ENCODE measurements at regions not wholly inside any gene's neighbourhood (a gene's known extent, or its start where the extent isn't known, plus 50 kb on each side); places are given as distances from the start of the nearest gene placed in this dataset.

DNA sequence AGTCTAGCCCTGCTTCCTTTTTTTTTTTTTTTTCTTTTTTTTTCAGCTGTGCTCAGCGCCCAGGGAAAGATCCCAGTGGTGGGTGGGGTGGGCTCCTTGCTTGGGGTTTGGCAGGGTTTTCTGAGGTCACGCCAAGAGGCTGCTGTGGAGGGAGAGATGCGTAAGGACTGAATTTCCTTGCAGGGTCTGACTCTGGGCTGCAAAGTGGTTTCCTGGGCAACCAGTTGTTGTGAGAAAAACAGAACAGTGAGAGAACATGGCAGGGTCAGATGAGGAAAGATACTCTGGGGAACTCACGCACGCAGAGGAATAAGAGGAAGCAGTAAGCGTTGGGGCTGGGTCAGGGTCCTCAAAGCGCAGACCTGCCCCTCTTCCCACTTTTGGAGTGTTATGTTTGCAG is 119.5 kb downstream of the IRF8 start:
- DNase-seq (ENCODE audit: low read depth): no peak

DNA sequence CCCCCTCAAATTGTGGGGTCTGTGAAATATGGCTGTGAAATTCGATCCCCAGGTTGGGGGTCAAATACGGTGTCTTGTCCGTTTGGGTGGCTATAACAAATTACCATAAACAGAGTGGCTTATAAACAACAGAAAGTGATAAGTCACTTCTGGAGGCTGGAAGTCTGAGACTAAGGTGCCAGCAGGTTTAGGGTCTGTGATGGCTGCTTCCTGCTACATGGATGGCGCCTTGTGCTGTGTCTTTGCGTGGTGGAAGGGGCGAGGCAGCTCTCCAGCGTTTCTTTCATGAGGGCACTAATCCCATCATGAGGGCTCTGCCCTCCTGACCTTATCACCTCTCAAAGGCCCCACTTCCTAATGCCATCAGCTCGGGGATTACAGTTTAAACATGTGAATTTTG is 120.0 kb downstream of the IRF8 start:
- no peak for DNase-seq (ENCODE audit: low read depth)

DNA sequence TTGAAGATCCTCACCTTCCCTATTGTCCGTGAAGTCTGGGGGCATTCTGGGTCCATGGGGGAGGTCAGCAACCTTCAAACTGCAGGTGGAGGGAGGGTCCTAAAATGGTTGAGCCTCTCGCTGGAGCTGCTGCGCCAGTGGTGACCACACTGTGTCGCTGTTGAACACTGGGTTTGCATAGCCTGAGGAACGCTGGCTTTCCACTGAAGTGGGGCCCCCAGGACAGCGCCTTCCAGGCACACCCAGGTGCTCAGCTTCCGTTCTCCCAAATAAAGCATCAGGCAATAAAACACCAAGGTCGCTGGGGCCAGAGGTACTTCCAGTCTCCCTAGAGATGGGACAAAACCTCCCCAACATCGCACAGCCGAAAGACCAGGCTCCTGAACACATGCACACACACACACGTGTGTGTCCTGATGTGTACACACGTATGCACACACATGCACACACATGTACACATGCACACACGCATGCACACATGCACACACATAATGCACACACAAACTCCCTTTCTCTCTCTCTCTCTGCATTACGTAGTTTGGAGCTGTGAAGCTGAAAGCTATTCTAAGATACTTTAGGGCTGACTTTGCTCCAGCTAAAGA is 120.6 kb downstream of the IRF8 start:
- DNase-seq (ENCODE audit: low read depth): no peak

DNA sequence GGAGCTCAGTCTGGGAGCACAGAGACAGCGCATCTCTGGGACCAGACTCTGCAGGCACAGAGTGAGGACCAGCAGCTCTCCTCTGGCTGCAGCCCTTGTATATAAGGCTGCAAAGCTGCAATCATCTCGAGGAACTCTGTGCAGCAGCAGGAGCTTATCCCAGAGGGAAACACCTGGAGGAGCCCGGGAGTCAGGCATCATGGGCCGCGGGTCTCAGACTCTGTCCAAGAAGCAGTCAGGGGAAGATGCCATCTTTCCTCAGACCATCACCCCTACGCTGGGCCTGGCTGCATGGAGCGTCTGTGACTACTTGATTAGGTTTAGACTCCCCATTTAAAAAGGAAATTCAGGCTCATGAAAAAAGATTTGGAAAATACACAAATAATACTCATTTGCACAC is 122.0 kb downstream of the IRF8 start:
- DNase-seq (ENCODE audit: low read depth): no peak

DNA sequence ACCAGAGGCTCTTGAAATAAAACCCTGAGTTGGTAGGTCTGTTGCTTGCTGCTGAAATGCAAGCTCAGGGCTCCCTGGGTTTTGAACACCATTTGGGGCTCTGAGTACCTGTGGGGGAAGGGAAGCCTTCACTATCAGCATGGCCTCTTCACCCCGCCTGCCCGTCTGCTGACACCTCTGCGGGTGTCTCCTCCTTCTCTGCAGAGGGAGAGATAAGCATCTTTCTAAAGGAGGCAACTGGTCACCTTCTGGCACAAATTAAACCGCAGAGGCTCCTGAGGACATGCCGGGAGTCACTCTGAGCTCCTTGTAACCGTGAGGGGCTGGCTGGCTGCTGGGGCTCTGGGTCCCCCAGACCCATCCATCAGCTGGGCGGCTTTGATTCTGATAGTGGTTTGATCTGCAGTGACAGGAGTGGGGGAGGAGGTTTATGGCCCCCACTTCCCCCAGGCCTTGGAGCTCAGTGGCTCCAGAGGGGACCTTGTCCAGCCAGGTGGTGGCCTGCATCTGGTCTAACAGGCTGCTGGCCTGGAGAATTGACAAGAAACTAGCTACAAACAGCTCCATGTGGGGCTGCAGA is 123.5 kb downstream of the IRF8 start:
- no peak for DNase-seq (ENCODE audit: low read depth)

DNA sequence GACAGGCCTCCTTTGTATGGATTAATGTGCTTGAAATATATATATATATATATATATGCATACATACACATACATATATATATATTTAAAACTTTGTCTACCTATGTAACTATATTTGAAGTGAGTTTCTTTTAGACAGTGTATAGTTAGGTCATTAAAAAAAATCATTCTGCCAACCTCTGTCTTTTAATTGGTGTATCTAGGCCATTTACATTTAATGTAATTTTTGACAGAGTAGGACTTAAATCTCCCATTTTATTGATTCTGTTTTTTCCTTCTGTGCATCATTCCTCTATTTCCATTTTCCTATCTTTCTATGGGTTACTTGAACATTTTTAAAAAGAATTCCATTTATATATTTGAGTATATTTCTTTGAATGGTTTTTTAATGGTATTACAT is 125.2 kb downstream of the IRF8 start:
- no peak for DNase-seq (ENCODE audit: low read depth)

DNA sequence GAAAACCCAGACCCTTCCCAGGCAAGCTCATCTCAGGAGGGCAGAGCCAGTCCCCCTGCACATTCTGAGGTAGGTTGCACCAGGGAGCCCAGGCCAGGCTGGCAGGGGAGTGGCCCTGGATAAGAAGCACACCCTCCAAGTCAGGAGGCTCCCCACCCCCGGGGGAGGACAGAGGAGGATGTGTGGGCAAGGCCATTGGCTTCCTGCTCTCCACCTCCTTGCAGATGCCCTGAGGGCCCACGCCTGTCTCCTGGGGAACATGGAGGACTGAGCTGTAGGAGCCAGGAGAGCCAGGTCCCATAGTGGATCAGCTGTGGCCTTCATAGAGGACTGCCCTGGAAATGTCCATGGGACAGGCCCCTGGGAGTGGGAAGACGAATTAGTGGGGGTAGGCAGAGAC is 126.7 kb downstream of the IRF8 start:
- no peak for DNase-seq (ENCODE audit: low read depth)

DNA sequence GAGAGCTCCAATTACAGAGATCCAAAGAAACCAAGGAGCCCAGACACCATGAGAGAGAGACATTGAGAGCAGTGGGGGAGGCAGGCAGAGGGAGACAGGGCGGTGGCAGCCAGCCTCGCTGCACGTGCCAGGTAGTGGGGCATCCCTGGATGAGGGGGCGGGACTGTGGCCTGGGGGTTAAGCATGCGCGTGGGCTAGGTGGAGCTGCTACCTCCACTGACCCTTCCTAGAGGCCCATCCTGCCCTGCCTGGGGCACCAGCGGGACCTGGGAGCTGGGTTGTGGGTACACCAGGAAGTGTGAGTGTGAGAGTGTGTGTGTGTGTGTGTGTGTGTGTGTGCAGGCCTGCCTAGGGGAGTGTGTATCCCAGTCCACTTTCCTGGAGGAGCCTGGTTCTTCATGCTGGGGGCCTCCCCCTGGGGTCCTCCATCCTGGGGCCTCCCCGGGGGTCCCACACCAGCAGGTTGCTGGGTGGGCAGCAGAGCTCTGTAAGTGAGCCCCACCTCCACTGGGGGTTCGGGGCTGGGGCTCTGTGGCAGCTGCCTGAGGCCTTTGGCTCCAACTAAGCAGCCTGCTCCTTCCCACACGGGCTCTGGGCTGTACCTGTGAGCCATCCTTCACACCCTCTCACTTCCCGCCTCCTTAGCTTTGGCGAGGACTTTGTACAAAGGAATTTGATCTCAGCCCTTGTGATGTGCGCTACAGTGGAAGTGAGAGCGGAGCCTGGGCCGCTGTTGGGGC is 127.4 kb downstream of the IRF8 start:
- DNase-seq (ENCODE audit: low read depth): no peak

DNA sequence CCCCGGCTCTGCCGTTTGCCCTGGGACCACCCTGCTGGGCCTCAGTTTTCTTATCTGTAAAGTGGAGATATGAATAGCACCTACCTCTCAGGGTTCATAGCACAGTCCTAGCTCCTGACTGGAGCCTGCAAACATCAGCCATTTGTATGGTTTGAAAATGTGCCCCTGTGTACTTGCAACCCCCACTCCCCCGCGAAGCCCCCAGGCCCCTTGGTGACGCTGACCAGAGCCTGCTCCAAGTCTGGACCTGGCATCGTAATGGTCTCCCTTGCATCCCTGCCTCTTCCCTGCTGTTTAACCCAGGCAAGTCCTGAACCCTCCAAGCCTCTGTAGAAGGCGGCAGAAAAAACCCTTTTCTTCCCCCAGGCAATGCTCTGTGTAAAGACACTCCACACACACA is 128.0 kb downstream of the IRF8 start:
- DNase-seq (ENCODE audit: low read depth): no peak

DNA sequence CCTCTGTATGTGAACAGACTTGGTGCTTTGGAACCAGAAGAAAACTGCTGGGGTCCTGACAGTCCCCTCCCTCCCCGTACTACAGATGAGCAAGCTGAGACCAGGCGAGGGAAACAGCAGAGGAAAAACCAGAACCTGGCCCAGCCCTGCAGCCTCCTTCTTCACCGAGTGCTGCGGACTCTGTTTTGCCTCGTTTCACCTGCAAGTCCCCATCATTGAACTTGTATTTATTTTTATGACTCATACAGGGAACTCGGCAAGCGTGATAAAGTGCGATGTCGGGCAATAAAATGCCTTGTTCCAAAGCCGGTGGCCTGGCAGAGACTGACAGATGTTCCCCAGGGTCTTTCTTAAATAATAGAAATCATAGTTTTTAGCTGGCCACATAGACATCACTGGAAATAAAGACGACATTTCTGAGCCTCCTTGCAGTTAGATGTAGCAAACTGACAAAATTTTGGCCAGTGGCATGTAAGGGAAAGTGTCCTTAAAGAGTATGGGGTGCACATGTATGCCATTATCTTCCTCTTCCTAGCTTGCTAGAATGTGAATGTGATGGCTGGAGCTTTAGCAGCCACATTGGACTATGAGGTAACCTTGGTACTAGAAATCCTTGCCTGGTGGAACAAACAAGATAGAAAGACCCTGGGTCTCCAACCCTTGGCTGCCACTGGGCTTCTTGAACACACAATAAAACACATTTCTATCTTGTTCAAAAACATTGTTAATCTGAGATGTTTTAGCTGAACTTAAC is 128.6 kb downstream of the IRF8 start:
- no peak for DNase-seq (ENCODE audit: low read depth)

DNA sequence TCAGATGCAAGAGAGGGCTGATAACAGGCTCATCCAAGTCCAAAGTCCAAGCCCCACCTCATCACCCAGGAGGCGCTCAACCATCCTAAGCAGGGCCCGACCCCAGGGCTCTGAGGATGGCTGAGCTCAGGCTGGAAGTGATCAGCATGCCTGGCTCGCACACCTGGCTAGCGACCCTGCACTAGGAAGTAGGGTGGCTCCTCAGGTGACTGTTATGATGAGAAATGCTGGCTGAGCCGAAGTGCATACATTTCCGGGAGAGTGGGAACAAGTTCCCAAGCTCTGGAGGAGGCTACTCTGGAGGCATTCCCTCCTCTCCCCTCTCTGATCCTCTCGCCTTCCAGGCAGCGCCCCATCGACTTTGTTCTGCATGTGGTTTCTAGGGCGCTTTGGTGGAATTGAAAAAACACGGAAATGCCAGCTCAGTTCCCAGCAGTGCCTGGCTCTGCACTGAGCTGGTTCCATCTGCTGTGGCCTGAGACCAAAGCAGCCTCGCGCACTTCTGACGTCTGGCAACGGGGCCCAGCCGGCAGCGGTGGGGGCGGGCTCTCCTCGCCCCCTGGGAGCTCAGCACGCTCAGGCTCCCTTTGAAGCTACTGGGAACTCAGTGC is 130.3 kb downstream of the IRF8 start:
- DNase-seq (ENCODE audit: low read depth): no peak

DNA sequence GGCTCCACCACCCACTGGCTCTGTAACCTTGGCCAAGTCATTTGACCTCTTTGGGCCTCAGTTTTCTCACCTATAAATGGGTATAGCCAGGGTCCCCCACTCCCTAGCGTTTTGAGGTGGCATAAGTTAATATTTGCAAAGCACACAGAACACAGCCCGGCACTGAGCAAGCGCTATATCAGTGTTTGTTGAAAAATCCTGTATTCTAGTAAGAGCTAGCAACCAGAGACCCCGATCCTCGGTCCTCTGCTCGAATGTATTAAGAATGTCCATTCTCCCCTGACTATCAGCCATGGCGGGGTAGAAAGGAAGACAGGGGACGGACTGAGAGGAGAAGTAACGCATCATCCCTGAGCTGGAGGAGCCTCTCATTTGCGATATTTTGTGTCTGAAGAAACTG is 131.2 kb downstream of the IRF8 start:
- no peak for DNase-seq (ENCODE audit: low read depth)

DNA sequence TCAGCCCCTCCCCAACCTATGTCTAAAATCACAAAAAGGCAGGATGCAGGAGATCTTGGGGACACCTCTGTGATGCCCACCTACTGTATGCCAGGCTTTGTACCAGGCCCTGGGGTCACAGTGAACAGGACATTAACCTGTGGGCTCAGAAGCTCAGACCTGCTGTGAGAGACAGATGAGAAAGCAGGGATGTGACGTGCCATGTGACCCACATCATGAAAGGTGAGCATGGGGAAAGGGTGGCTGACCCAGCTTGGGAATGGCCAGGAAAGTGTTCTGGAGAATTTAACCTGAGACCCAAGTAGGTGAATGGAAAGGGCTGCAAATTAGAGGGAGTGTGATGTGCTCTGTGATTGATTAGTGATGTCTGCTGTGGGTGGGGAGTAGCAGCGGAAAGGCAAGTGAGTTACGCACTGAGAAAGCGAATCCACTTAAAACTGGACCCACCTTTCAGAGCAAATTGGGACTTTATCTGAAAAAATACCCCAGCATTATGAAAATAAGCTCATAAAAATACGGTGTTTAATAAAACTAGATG is 132.2 kb downstream of the IRF8 start:
- DNase-seq (ENCODE audit: low read depth): no peak

DNA sequence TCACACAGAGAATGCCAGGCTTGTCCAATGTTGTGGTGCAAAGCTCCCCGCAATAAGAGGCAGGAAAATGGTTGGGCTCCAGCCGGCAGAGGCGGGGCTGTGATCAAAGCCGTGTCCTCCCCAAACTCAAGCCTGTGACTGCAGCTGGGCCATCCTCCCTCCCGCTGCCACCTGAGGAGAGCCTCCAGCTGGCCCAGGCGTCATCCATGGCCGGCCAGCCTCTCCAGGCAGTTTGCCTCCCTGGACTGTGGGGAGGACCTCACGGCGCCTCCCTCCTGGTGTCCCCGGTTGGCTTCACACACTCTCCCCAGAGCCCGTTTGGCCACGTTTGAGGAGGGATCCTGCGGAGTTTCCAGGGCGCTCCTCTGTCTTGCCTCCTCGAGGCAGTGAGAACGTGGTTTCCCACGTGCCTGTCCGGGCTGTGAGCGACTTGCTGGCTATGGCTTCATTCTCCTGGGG is 134.1 kb downstream of the IRF8 start:
- no peak for DNase-seq (ENCODE audit: low read depth)

DNA sequence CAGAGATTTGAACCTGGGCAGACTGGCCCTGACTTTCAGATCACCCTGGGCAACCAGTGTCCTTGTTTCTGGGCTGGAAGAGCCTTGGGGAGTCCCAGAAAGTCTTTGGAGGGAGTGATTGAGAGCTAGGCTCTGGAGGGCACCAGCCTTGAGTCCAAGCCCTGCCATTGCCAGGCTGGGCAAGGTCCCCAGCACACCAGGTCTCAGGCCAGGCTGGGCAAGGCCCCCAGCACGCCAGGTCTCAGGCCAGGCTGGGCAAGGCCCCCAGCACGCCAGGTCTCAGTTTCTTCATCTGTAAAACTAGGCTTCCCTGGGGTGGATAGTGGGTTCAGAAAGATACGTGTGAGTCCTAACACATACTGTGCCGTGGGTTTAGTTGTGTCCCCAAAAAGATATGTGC is 135.0 kb downstream of the IRF8 start:
- DNase-seq (ENCODE audit: low read depth): no peak

DNA sequence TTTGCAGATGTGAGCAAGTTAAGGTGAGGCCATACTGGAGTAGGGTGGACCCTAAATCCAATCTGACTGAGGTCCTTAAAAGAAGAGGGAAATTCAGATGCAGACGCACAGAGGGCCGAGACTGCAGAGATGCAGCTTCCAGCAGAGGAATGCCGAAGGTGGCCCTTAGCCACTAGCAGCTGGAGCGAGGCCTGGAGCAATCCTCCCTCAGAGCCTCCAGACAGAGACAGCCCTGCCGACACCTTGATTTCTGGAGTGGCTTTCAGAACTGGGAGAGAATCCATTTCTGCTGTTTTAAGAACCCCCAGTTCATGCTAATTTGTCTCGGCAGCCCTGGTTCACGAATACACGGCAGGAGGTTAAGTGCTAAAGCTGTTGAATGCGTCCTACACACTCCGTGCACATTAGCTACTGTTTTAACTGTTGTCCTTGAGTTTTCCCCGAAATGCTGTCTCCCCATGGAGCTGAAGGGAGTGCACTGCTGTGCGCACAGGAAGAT is 135.5 kb downstream of the IRF8 start:
- DNase-seq (ENCODE audit: low read depth): no peak

DNA sequence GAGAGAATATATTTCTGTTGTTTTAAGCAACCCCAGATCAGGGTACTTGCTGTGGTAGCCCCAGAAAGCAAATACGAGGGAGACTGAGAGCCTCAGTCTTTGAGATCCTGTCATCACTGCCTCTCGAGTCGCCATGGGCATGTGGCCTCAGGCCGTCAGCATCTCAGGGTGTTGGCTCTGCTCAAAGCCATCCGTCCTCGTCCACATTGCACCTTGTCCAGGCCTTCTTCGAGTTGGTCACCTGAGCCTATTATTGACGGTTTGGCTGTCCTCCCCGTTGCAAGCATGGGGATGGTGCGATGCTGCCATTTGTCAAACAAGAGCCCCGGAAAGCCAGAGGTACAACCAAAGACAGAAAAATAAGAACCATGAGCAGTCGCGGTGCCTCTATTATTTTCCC is 136.9 kb downstream of the IRF8 start:
- no peak for DNase-seq (ENCODE audit: low read depth)

DNA sequence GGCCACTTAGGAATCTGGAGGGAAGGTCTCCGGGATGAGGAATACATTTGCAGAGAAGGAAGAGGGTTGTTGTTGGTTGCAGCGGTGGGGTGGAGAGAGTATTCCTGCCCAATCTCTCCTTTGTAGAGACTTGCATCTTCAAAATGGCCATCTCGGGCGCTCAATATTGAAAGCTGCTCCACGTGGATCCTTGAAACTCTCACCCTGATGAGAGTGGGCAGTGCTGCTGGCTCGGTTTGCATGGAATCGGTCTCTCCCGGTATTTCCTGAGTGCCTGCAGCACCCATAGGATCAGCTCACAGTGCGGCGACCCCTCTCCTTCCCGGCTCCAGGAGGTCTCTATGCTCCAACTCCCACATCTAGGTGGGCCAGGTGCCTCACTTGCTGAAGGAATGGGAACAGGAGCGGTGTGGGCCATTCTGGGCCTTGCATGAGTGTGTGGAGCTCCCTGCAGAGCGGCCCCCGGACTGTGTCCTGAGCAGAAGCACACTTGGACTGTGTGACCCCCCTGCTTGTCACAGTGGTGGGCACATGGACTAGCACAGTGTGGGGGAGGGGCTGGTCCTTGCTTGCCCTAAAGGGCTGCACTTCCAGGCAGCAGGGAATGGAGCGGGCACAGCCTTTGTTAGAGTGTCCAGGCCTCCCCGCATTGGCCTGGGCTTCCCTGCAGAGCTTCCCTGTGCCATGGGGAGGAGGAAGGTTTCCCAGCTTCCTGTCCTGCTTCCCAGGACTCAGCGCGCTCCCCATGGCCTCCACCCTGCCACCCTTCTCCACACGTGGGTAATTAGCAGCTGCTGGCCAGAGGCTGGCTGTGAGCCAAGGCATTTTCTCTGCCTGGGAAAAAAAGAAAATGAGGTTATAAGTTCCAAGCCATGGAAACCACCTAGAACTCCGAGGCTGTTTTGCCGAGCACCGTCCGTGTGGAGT is 139.3 kb downstream of the IRF8 start:
- no peak for DNase-seq (ENCODE audit: low read depth)

DNA sequence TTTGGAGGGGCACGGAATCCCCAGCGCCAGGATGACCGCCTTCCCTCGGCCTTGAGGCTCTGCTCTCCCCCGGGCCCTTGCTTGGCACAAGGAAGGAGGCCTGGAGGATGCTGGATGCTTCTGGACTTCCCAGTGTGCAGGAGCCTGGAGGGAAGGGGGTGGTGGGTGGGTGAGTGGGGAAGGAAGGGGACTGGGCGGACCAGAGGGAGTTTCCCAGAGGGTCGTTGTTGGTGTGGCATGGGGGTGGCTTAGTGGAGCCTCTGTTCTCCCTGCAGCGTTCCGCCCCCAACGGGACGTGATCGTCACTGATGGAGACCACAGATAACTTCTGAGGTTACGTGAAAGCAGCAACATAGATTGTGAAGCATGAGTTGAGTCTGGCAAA is 140.0 kb downstream of the IRF8 start:
- DNase-seq (ENCODE audit: low read depth): no peak

DNA sequence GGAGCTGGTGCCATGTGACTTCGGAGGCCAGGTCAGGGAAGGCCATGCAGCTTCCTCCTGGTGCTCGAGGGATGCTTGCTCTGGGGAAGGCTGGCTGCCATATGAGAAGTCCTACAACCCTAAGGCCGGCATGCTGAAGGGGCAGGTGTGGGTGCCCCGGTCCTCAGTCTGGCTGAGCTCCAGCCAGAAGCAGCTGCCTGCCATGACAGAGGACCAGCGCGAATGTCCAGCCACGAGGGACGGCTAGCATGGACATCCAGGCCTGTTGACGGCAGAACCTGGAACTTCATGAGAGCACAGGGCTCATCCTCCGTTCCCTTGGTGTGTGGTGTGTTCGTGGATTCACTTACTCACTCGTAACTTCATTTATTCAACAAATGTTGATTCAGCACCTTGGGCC is 140.6 kb downstream of the IRF8 start:
- no peak for DNase-seq (ENCODE audit: low read depth)

DNA sequence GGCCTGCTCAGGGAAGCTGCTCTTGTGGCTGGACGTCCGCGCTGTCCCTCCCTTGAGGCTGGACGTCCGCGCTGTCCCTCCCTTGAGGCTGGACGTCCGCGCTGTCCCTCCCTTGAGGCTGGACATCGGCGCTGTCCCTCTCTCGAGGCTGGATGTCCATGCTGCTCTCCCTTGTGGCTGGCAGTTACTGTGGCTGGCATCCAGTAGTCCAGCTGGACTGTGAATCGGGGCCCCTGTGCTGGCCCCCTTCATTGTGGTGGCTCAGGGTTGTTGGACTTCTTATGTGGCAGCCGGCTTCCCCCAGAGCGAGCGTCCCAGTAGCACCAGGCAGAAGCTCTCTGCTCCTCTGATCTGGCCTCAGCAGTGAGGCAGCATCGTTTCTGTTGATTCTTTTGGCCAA is 141.5 kb downstream of the IRF8 start:
- no peak for DNase-seq (ENCODE audit: low read depth)

Measured in stimulated activated CD8-positive, alpha-beta memory T cell treated with anti-CD3 and anti-CD28 coated beads, Interleukin-15, amount 100 ng/mL, for 24 hours (primary cell).